ENCODE measurements at regions not wholly inside any gene's neighbourhood (a gene's known extent, or its start where the extent isn't known, plus 50 kb on each side); places are given as distances from the start of the nearest gene placed in this dataset.
A peak's percentile ranks its signal among the peaks of the same experiment; 100 is the strongest.

GRCh38 chr5:35319333-35320002 is 89.2 kb upstream of the PRLR start:
- DNase-seq (ENCODE audit: low read depth) = no peak

GRCh38 chr5:35317586-35317985 is 87.3 kb upstream of the PRLR start:
- no peak for DNase-seq (ENCODE audit: low read depth)

GRCh38 chr5:35316611-35317274 is 86.5 kb upstream of the PRLR start:
- no peak for DNase-seq (ENCODE audit: low read depth)

DNA sequence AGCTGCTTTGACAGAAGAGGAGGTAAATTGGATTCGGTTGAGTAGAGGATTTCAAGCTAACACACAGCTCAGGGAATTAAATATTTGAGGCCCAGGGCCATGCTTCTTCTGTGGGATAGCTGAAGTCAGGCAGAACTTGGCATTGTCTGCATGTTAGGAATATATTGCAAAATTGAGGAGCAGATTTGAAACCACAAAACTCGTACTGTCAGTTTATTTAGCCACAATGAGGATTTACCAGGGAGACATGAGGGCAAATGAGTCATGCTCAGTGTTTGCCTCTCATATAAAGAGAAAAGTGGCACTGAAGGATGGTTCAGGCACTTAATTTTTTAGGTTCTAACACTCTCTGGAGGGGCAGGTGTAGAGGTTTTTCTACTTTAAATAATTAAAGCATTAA is 83.0 kb upstream of the PRLR start:
- DNase-seq (ENCODE audit: low read depth) = peak; percentile 45

DNA sequence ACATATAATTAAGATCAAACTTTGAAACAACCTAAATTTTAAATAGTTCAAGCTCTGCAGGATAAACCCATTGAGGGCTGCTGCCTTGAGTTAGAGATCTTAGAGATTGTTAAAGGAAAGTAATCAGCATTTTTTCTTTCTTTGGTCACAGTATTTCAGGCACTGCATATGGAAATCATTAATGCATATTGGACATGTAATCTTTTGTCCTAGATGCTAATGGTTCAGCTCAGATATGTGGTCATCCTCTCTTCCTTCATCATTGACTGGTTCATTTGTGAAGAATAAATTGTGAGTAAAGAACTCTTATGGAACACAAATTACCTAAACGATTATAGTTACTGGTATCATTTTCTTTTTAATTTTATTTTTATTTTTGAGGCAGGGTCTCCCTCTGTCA is 82.0 kb upstream of the PRLR start:
- DNase-seq (ENCODE audit: low read depth) = no peak

GRCh38 chr5:35309365-35310130 is 79.3 kb upstream of the PRLR start:
- DNase-seq (ENCODE audit: low read depth) = no peak

DNA sequence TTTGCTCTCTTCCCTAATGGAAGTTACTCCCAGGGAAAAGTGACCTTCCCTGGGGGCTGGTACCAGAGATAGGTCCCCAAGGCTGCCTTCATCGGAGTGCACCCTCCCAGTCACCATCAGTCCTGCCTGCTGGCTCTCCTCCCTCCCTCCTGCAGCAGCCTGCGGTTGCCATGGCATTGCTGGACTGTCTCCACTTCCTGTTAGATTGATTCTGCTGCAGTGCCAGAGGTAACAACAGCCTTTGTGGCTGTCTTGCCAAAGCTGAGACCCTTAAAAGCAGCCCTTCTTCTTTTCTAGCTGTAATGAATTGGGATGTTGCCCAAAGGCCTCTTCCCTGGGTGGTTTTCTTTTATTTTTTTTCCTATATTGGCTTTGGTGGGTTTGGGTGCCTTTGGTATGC is 78.1 kb upstream of the PRLR start:
- no peak for DNase-seq (ENCODE audit: low read depth)

DNA sequence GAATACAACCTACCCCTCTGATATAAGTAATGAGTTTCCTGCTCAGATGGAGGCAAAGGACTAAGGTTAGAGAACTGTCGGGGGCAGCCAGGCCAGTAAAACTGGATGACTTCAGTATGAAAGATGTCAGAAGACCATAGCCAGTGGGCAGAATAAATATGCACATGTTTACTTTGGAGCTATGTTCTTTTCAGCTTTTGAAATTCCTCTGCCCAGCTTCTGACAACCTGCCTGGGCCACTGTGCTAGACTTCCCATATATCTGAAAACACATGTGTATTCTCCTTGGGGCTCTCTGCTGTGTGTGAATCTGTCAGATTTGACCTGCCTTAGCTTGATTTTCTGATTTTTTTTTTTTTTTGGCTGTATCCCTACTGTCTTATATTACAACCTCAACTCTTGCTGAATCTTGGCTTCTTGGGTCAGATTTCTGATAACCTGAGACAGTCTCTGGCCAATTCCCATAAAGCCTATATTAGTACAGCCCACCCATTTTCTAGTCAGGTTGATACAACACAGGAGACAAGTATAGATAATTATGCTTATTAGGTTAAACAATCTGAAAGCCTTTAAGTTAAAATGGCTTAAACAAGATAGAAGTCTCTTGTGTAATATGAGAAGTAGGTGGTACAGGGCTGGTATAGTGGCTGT is 76.6 kb upstream of the PRLR start:
- DNase-seq (ENCODE audit: low read depth) = no peak

DNA sequence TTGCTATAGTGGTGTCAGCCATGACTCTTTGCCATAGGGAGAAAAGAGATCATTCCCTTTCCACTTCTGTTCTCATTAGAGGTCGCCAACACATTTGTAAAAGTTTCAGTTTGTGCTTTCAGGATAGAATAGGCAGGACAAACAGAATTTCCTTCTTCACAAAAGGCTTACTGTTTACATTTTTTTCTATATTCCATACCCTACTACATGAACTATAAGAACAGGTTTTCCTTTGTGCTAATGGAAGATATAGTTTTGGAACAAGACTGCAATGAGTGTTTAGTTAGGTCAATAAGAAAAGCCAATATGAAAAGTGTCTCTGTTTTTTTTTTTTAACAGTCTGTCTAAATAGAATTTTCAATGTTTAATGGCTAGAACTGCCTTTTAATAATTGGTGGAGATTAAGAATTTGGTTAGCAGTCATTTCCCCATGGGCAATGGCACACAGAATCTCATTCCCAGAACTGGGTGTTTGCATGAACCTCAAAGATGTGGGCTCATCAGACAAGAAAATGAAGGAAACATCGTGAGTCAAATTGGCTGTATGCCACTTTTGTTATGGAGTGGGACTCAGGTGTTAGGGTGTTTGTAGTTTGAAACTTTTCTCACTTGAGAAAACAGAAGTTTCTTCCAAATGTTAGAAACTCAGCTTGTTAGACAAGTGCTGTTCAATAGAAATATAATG is 75.2 kb upstream of the PRLR start:
- no peak for DNase-seq (ENCODE audit: low read depth)

DNA sequence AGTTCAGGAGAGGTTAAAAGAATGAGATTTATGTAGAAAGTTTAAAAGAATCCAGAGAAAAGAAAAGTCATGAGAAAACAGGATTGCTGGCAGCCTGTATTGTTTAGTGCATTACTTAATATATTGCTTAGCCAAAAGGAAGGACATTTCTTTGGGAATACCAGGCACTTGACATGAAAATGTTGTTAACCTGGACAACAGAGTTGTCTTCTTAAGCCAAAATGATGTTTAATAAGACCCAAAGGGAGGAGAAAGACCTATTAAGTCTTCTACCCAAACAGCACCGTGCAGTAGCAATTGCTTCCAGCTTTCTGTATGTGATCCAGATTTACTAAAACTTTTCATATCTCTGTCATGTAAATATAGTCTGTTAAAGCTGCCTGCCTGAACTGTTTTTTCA is 74.0 kb upstream of the PRLR start:
- DNase-seq (ENCODE audit: low read depth) = no peak

DNA sequence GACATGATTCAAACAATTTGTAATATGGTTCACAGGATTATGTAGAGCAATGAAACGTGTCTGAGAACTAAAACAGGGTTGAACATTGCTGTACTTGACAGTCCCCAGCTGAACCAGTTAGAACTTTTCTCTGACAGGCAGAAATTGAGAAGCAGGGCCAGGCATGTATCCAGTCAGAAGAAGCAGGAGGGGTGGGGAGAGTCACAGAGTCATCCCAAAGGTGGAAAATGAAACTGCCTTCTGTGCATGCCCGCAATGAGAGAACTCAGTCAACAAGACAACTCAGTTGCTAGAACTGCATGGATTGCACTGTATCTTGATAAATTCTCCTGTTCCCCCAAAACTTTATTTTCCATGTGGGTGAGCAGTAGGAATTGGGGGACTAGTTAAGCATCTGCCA is 72.9 kb upstream of the PRLR start:
- no peak for DNase-seq (ENCODE audit: low read depth)

DNA sequence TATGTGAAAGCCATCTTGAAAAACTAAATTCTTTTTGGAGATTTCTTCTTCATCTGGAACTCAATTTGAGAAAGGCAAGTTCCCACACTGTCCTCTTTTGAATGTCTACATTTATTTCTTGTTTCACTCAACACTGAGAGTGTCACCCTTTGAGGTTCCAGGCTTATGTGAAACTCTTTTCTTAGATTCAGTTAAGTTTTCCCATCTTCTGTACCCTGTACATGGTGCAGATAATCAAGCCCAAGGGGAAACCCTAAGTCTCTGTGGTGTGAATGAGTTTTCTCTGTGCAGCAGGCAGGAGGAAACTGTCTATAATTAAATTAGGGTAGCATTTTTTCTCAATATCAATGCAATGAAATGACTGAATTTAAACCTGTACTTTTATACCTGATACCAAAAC is 72.3 kb upstream of the PRLR start:
- no peak for DNase-seq (ENCODE audit: low read depth)

- no peak for DNase-seq (ENCODE audit: low read depth)
Observed at GRCh38 chr5:35297755-35298154, 67.5 kb upstream of the PRLR start.

GRCh38 chr5:35294976-35295375 is 64.7 kb upstream of the PRLR start:
- no peak for DNase-seq (ENCODE audit: low read depth)

- no peak for DNase-seq (ENCODE audit: low read depth)
Observed at GRCh38 chr5:35294017-35294416, 63.7 kb upstream of the PRLR start.

DNA sequence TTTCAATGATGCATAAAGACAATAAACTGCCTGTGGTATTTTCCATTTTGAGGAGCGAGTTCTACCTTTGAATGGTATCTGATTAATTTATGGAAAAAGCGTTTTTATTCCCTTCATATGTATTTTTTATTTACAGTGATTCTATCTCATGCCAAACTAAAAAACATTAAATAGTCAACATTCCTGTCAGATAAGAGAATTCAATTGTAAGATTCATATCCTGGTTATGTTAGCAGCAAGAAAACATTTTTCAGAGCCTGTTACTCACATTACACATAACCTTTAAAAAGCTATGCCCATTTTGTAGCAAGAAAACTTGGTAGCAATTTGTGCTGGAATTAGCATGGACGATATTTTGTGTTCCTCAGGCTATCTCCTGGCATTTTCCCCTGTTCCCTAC is 55.1 kb upstream of the PRLR start:
- DNase-seq (ENCODE audit: low read depth) = no peak

DNA sequence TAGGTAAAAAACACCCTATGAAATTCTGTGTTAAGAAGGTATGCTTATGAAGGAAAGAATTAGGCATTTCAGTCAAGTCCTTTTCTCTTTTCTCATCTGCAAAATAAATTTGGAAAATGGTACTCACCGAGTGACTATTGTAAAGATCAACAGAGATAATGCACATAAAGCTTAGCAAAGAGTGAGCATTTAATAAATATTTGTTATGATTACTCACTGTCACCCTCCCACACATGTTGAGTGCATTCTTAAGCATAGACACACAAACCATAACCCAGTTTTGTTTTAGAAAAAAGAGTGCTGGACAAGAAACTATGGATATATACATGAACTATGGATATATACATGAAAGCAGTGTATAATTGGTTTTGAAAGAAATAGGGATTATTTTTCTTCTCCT is 54.7 kb upstream of the PRLR start:
- no peak for DNase-seq (ENCODE audit: low read depth)

- DNase-seq (ENCODE audit: low read depth) = no peak
Observed at GRCh38 chr5:35284364-35284763, 54.1 kb upstream of the PRLR start.

DNA sequence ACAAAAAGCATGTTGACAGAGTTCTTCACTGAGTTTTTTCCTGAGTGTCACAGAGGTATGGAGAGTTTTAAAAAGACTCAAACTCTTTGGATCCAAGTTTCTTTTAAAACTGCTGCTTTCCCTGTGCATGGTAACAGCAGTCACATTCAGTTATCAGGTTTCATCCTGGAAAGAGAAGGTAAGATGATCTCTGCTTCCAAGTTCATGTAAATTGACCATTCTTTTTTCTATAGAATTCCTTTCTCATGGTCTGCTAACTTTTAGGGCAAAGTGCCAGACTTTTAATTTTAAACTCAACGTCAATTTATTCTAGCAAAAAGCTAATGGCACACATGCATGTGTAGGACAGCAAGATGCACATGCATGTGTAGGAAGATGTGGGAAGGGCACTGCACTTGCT is 52.5 kb upstream of the PRLR start:
- no peak for DNase-seq (ENCODE audit: low read depth)

- DNase-seq (ENCODE audit: low read depth) = no peak
Observed at GRCh38 chr5:35281613-35282012, 51.3 kb upstream of the PRLR start.
